SK-N-SH treated with all-trans-retinoic acid at 6 μM for 48 hours (cell line): ENCODE measurements at regions not wholly inside any gene's neighbourhood (a gene's known extent, or its start where the extent isn't known, plus 50 kb on each side); places are given as distances from the start of the nearest gene placed in this dataset.

Experiments used
- ATAC-seq: fragments of 200-7000 bp; cut with Tn5 transposase; 3 replicates; pipeline ENCODE4 v1.9.1; 2020; ENCODE audit warnings: mild to moderate bottlenecking, moderate library complexity
- ARNTL ChIP-seq: fragments of 450-650 bp; formaldehyde crosslinking; IDR thresholded peaks from 2 replicates; pipeline ENCODE4 v1.5.0; 2020; ENCODE audit warnings: low read depth, mild to moderate bottlenecking, moderate library complexity, borderline replicate concordance
- BACH2 ChIP-seq: fragments of 250-450 bp; sonication (Bioruptor Pico); IDR thresholded peaks from 2 replicates; pipeline ENCODE4 v1.9.0; 2021; ENCODE audit warnings: mild to moderate bottlenecking, borderline replicate concordance
- CREB5 ChIP-seq: fragments of 250-450 bp; sonication (Bioruptor Pico); IDR thresholded peaks from 2 replicates; pipeline ENCODE4 v1.5.1; 2020; ENCODE audit warnings: low read depth, mild to moderate bottlenecking, moderate library complexity
- CSDC2 ChIP-seq: fragments of 250-450 bp; sonication (Bioruptor Pico); IDR thresholded peaks from 2 replicates; pipeline ENCODE4 v1.5.0; 2020; ENCODE audit warnings: mild to moderate bottlenecking, moderate library complexity
- CSRNP3 ChIP-seq: fragments of 250-450 bp; sonication (Bioruptor Pico); IDR thresholded peaks from 2 replicates; pipeline ENCODE4 v1.5.1; 2021; ENCODE audit warnings: mild to moderate bottlenecking, moderate library complexity
- OSR1 ChIP-seq: fragments of 250-450 bp; sonication (Bioruptor Pico); IDR thresholded peaks from 2 replicates; pipeline ENCODE4 v1.8.0; 2022; ENCODE audit warnings: moderate library complexity, mild to moderate bottlenecking, inconsistent platforms
- POU6F1 ChIP-seq: fragments of 250-450 bp; sonication (Bioruptor Pico); IDR thresholded peaks from 2 replicates; pipeline ENCODE4 v1.8.0; 2021; ENCODE audit warnings: low read depth, mild to moderate bottlenecking, moderate library complexity, borderline replicate concordance
- PPARA ChIP-seq: fragments of 250-450 bp; sonication (Bioruptor Pico); IDR thresholded peaks from 2 replicates; pipeline ENCODE4 v1.5.0; 2020; ENCODE audit warnings: mild to moderate bottlenecking, borderline replicate concordance
- RARB ChIP-seq: fragments of 250-450 bp; sonication (Bioruptor Pico); IDR thresholded peaks from 2 replicates; pipeline ENCODE4 v1.8.0; 2021; ENCODE audit warnings: mild to moderate bottlenecking, moderate library complexity
- SNAI2 ChIP-seq: fragments of 250-450 bp; sonication (Bioruptor Pico); IDR thresholded peaks from 2 replicates; pipeline ENCODE4 v1.5.0; 2020; ENCODE audit warnings: mild to moderate bottlenecking, moderate library complexity
- TCF4 ChIP-seq: fragments of 250-450 bp; sonication (Bioruptor Pico); IDR thresholded peaks from 2 replicates; pipeline ENCODE4 v1.8.0; 2021; ENCODE audit warnings: mild to moderate bottlenecking, moderate library complexity, borderline replicate concordance
- TSHZ2 ChIP-seq: fragments of 250-450 bp; sonication (Bioruptor Pico); IDR thresholded peaks from 2 replicates; pipeline ENCODE4 v1.5.0; 2020; ENCODE audit warnings: mild to moderate bottlenecking, moderate library complexity
- ZC3H10 ChIP-seq: fragments of 250-450 bp; sonication (Bioruptor Pico); IDR thresholded peaks from 2 replicates; pipeline ENCODE4 v1.5.1; 2021; ENCODE audit warnings: mild to moderate bottlenecking, moderate library complexity
- ZFP3 ChIP-seq: fragments of 250-450 bp; sonication (Bioruptor Pico); IDR thresholded peaks from 2 replicates; pipeline ENCODE4 v1.5.0; 2020; ENCODE audit warnings: mild to moderate bottlenecking, moderate library complexity
- ZFP30 ChIP-seq: fragments of 450-650 bp; formaldehyde crosslinking; IDR thresholded peaks from 2 replicates; pipeline ENCODE4 v1.5.0; 2022; ENCODE audit warnings: mild to moderate bottlenecking, moderate library complexity
- ZNF565 ChIP-seq: fragments of 450-650 bp; formaldehyde crosslinking; conservative IDR thresholded peaks from 2 replicates; pipeline ENCODE4 v1.5.0; 2020; ENCODE audit warnings: low read depth, mild to moderate bottlenecking, moderate library complexity
- ZNF70 ChIP-seq: fragments of 450-650 bp; formaldehyde crosslinking; IDR thresholded peaks from 2 replicates; pipeline ENCODE4 v1.5.0; 2020; ENCODE audit warnings: mild to moderate bottlenecking, moderate library complexity
- ZNF8 ChIP-seq: fragments of 450-650 bp; formaldehyde crosslinking; IDR thresholded peaks from 2 replicates; pipeline ENCODE4 v1.5.0; 2020; ENCODE audit warnings: mild to moderate bottlenecking, moderate library complexity

GRCh38 chr16:65895486-65895885 is 471.0 kb upstream of the CDH5 start (continued):
- no peak for TF ChIP-seq ARNTL

GRCh38 chr16:65890203-65890602 is 476.3 kb upstream of the CDH5 start:
- no peak for TF ChIP-seq ZNF565
- no peak for TF ChIP-seq POU6F1 (CRISPR knock-in tag)
- TF ChIP-seq BACH2 (CRISPR knock-in tag): no peak
- no peak for TF ChIP-seq ZNF70
- TF ChIP-seq CSRNP3 (CRISPR knock-in tag): no peak
- no peak for TF ChIP-seq SNAI2 (CRISPR knock-in tag)
- no peak for TF ChIP-seq CREB5
- TF ChIP-seq ZFP3: no peak
- no peak for TF ChIP-seq ARNTL
- TF ChIP-seq TCF4 (CRISPR knock-in tag): no peak
- ATAC-seq: no peak

GRCh38 chr16:65889533-65889966 is 476.9 kb upstream of the CDH5 start:
- TF ChIP-seq TCF4 (CRISPR knock-in tag) (no peak), CSDC2 (CRISPR knock-in tag) (no peak), BACH2 (CRISPR knock-in tag) (no peak), CSRNP3 (CRISPR knock-in tag) (no peak), ZNF8 (CRISPR knock-in tag) (no peak), ZNF565 (no peak), ZC3H10 (CRISPR knock-in tag) (no peak), ZFP30 (CRISPR knock-in tag) (no peak), PPARA (no peak)

GRCh38 chr16:65888201-65888600 is 478.3 kb upstream of the CDH5 start:
- ATAC-seq: no peak
- TF ChIP-seq RARB (no peak), SNAI2 (CRISPR knock-in tag) (no peak), ZNF70 (no peak), TCF4 (CRISPR knock-in tag) (no peak), ZNF8 (CRISPR knock-in tag) (no peak)

More at GRCh38 chr16:65889533-65889966, 476.9 kb upstream of the CDH5 start:
- no peak for ATAC-seq

- TF ChIP-seq POU6F1 (CRISPR knock-in tag) (no peak), TSHZ2 (no peak), CREB5 (no peak), ZNF70 (no peak), ZFP30 (CRISPR knock-in tag) (no peak), SNAI2 (CRISPR knock-in tag) (no peak), CSRNP3 (CRISPR knock-in tag) (no peak), OSR1 (CRISPR knock-in tag) (no peak), TCF4 (CRISPR knock-in tag) (no peak)
- ATAC-seq: peak; percentile 63; the same call in 2 of the 3 replicates
These were observed 482.5 kb upstream of the CDH5 start for GRCh38 chr16:65884018-65884417.
